ENCODE measurements at regions not wholly inside any gene's neighbourhood (a gene's known extent, or its start where the extent isn't known, plus 50 kb on each side); places are given as distances from the start of the nearest gene placed in this dataset.

GRCh38 chr6:90874931-90875330, 288.1 kb upstream of the MAP3K7 start:
- Histone ChIP-seq H3K36me3 (ENCODE audit: control insufficient read depth in 2 of 4, insufficient read depth in 4 of 4, low read length in 3 of 4) (no peaks in the 10 kb centered on the region), H3K23me2 (ENCODE audit: low read depth, low read length) (no peaks in the 10 kb centered on the region), H3K79me2 (ENCODE audit: control insufficient read depth in 1 of 2, insufficient read depth in 2 of 2, low read length in 2 of 2) (no peaks in the 10 kb centered on the region), H2BK15ac (ENCODE audit: low read length) (no peak overlapping the region), H2BK5ac (ENCODE audit: low read depth, low read length) (no peak overlapping the region), H3K27ac (ENCODE audit: low read depth, low read length) (no peak overlapping the region), H3K9me3 (ENCODE audit: insufficient read depth in 2 of 2, low read depth in 1 of 2, low read length in 1 of 2) (no peaks in the 10 kb centered on the region), H3K18ac (ENCODE audit: extremely low read depth, low read length) (no peak overlapping the region), H3K4me1 (replicated peaks in 1 of 4; ENCODE audit: control insufficient read depth in 3 of 4, insufficient read depth in 4 of 4, low read length in 3 of 4) (no peaks in the 10 kb centered on the region), H4K8ac (ENCODE audit: extremely low read depth, insufficient read depth, low read length) (no peak overlapping the region), H4K5ac (ENCODE audit: insufficient read length, low read depth, low read length) (no peak overlapping the region), H3K79me1 (ENCODE audit: low read depth, low read length) (no peaks in the 10 kb centered on the region), H2BK120ac (replicated peaks; ENCODE audit: low read depth, low read length) (no peak overlapping the region), H4K20me1 (replicated peaks in 1 of 2; ENCODE audit: control insufficient read depth in 1 of 2, insufficient read depth in 2 of 2, low read length in 2 of 2) (no peaks in the 10 kb centered on the region), H3K23ac (ENCODE audit: insufficient read length) (no peak overlapping the region), H2AFZ (ENCODE audit: low read length) (no peak overlapping the region), H3K4ac (replicated peaks; ENCODE audit: insufficient read length, low read depth, low read length) (no peak overlapping the region), H2BK20ac (ENCODE audit: low read length) (no peak overlapping the region), H3K56ac (replicated peaks; ENCODE audit: insufficient read length, low read depth, low read length) (no peak overlapping the region), H3K9ac (replicated peaks in 1 of 4; ENCODE audit: extremely low read depth in 1 of 4, low read depth in 3 of 4, low read length in 3 of 4) (no peak overlapping the region), H3K4me3 (ENCODE audit: extremely low read depth in 1 of 4, insufficient read depth in 2 of 4, low read depth in 3 of 4, low read length in 4 of 4) (no peak overlapping the region), H3K4me2 (ENCODE audit: insufficient read depth in 1 of 2, low read depth in 2 of 2, low read length in 2 of 2) (no peak overlapping the region), H3K27me3 (replicated peaks in 1 of 4; ENCODE audit: control insufficient read depth in 3 of 4, extremely low read depth in 1 of 4, insufficient read depth in 3 of 4, low read length in 3 of 4) (peaks cover 0 to 1% (median 0%) of the 10 kb centered on the region in 4 experiments; a peak in 1 of 7 replicates), H4K91ac (replicated peaks; ENCODE audit: insufficient read length, low read length) (no peak overlapping the region), H2BK12ac (ENCODE audit: low read depth, low read length) (no peak overlapping the region), H3K14ac (ENCODE audit: insufficient read length) (no peak overlapping the region), H2AK5ac (ENCODE audit: low read depth, low read length) (no peak overlapping the region)
- whole genome bisulfite sequencing, 2 experiments (ENCODE audit: extremely low coverage in 1 of 2, insufficient coverage in 1 of 2, insufficient read length in 1 of 2, insufficient replicate concordance in 2 of 2, low coverage in 1 of 2, low lambda C conversion rate in 2 of 2, missing lambda C conversion rate in 1 of 2): 86% methylated on average over 4 of the region's 4 CpGs; no CpG with 5 or more reads in 1 of the 2 experiments
- ChIA-PET POLR2A (ENCODE audit: partially characterized antibody) (no interaction called here), CTCF (ENCODE audit: partially characterized antibody) (interaction anchor here (0.7 to 0.9 kb wide), 2 partner anchors 9 to 242 kb away, joined by 3 read pairs; no protein-coding TSS in a partner anchor)
- no peak for FAIRE-seq
- no peak for DNase-seq (ENCODE audit: low read depth in 1 of 2, low spot score in 2 of 2)
- TF ChIP-seq RAD21 (IDR thresholded peaks at IDR 0.05 in 1 of 2, conservative IDR thresholded peaks at IDR 0.05 in 1 of 2; ENCODE audit: low read depth in 2 of 2, low read length in 2 of 2): no peak
- TF ChIP-seq SIRT6 (IDR thresholded peaks at IDR 0.05; ENCODE audit: low read length): no peak
- no peak for TF ChIP-seq RNF2 (IDR thresholded peaks at IDR 0.05; ENCODE audit: borderline replicate concordance, low read depth, low read length, missing control alignments, poor library complexity, severe bottlenecking)
- no peak for TF ChIP-seq BRCA1 (IDR thresholded peaks at IDR 0.05; ENCODE audit: low read depth, low read length)
- no peak for TF ChIP-seq SP4 (IDR thresholded peaks at IDR 0.05; ENCODE audit: low read length)
- TF ChIP-seq TBP (IDR thresholded peaks at IDR 0.05; ENCODE audit: low read depth, low read length): no peak
- no peak for TF ChIP-seq YY1 (IDR thresholded peaks at IDR 0.05; ENCODE audit: low read depth, low read length)
- no peak for TF ChIP-seq KDM4A (IDR thresholded peaks at IDR 0.05; ENCODE audit: low read depth, low read length, severe bottlenecking)
- TF ChIP-seq RXRA (IDR thresholded peaks at IDR 0.05; ENCODE audit: insufficient read depth, low read depth, low read length): no peak
- TF ChIP-seq USF2 (IDR thresholded peaks at IDR 0.05; ENCODE audit: low read length): no peak
- no peak for TF ChIP-seq ATF2 (IDR thresholded peaks at IDR 0.05; ENCODE audit: low read length)
- TF ChIP-seq SP2 (IDR thresholded peaks at IDR 0.05; ENCODE audit: low read length): no peak

Measured in H1 (cell line).